Gastrocnemius medialis (tissue), 4 donors: ENCODE measurements at regions not wholly inside any gene's neighbourhood (a gene's known extent, or its start where the extent isn't known, plus 50 kb on each side); places are given as distances from the start of the nearest gene placed in this dataset.

Experiments
- ATAC-seq, 2 donors: fragments of 150-250 bp; one replicate each; pipeline ENCODE4 v1.9.1; 2016
- DNase-seq, 2 donors: peaks; one replicate each; pipeline ENCODE4 v3.0.0-alpha.2; 2019
- H3K27ac ChIP-seq, 4 donors: fragments of 200-600 bp; sonication (generic); 1 replicate in 1 of 4; 2 replicates in 3 of 4; pipeline ENCODE4 v1.5.1; 2016 to 2018; ENCODE audit warnings: mild to moderate bottlenecking in 2 of 4, moderate library complexity in 1 of 4
- H3K27me3 ChIP-seq, 3 donors: fragments of 200-600 bp; sonication (generic) in 2 of 3; 1 replicate in 1 of 3; 2 replicates in 2 of 3; pipeline versions ENCODE4 v1.5.1 to v1.6.0; 2016 to 2019; ENCODE audit warnings: mild to moderate bottlenecking in 1 of 3, moderate library complexity in 1 of 3
- H3K36me3 ChIP-seq, 2 donors: fragments of 200-600 bp; sonication (generic) in 1 of 2; one replicate each; pipeline ENCODE4 v1.5.1; 2017 to 2018
- H3K4me1 ChIP-seq, 2 donors: fragments of 200-600 bp; sonication (generic) in 1 of 2; one replicate each; pipeline ENCODE4 v1.5.1; 2016 to 2017; ENCODE audit warnings: mild to moderate bottlenecking in 2 of 2
- H3K4me3 ChIP-seq, 4 donors: fragments of 200-600 bp; sonication (generic) in 3 of 4; 1 replicate in 1 of 4; 2 replicates in 3 of 4; pipeline ENCODE4 v1.5.1; 2016 to 2019; ENCODE audit warnings: mild to moderate bottlenecking in 2 of 4
- H3K9me3 ChIP-seq, 3 donors: fragments of 200-600 bp; sonication (generic) in 2 of 3; 1 replicate in 1 of 3; 2 replicates in 2 of 3; pipeline ENCODE4 v1.5.1; 2016 to 2019
- CTCF ChIP-seq, 5 experiments: fragments of 450-650 bp in 3 of 5; fragments of 200-600 bp in 2 of 5; sonication (generic) in 2 of 5; IDR thresholded peaks in 4 of 5; conservative IDR thresholded peaks in 1 of 5; 1 replicate in 4 of 5; 2 replicates in 1 of 5; pipeline ENCODE4 v1.5.1; 2016 to 2019; ENCODE audit warnings: antibody characterized with exemption in 5 of 5, mild to moderate bottlenecking in 3 of 5, moderate library complexity in 3 of 5
- POLR2A ChIP-seq, 2 donors: fragments of 450-650 bp; IDR thresholded peaks; one replicate each; pipeline ENCODE4 v1.6.1; 2017; ENCODE audit warnings: antibody characterized with exemption in 2 of 2, mild to moderate bottlenecking in 2 of 2, moderate library complexity in 2 of 2
- in situ Hi-C, 4 donors: fragments of 200-750 bp; cut with MboI; loops; one replicate each; pipeline versions ENCODE4 v1.15.0 to v1.8.0; 2017; ENCODE audit warnings: low sequenced_read_pairs in 4 of 4
- intact Hi-C: fragments of 100-400 bp; cut with DNase I; formaldehyde crosslinking; loops from one replicate; pipeline ENCODE4 v1.15.1; 2023; ENCODE audit warnings: low total_unique reads

GRCh38 chr10:20521186-20521585, 375.9 kb downstream of the NEBL start:
- Histone ChIP-seq H3K4me3 (no peak overlapping the region), H3K9me3 (no peaks in the 10 kb centered on the region), H3K27ac (no peak overlapping the region), H3K27me3 (no peaks in the 10 kb centered on the region), H3K36me3 (no peaks in the 10 kb centered on the region), H3K4me1 (no peaks in the 10 kb centered on the region)
- DNase-seq (no peak), ATAC-seq (no peak)
- intact Hi-C loops, result no loop called here
- in situ Hi-C loops, result no loop called here
- TF ChIP-seq CTCF (IDR thresholded peaks at IDR 0.05 in 4 of 5, conservative IDR thresholded peaks at IDR 0.05 in 1 of 5) (no peak), POLR2A (IDR thresholded peaks at IDR 0.05) (no peak)

- intact Hi-C loops (no loop called here), in situ Hi-C loops (no loop called here)
- Histone ChIP-seq H3K27ac (no peak overlapping the region), H3K36me3 (no peaks in the 10 kb centered on the region), H3K4me1 (no peaks in the 10 kb centered on the region), H3K4me3 (no peak overlapping the region), H3K27me3 (no peaks in the 10 kb centered on the region), H3K9me3 (no peaks in the 10 kb centered on the region)
- TF ChIP-seq POLR2A (IDR thresholded peaks at IDR 0.05), result no peak
- DNase-seq, result no peak
- no peak for ATAC-seq
Observed at GRCh38 chr10:20515654-20516053, 381.5 kb downstream of the NEBL start.

- in situ Hi-C loops, result no loop called here
- no peaks in the 10 kb centered on the region for H3K36me3 ChIP-seq
- no peaks in the 10 kb centered on the region for H3K27me3 ChIP-seq
- DNase-seq, result no peak
- no peaks in the 10 kb centered on the region for H3K4me1 ChIP-seq
- H3K4me3 ChIP-seq, result no peak overlapping the region
- no peak for TF ChIP-seq POLR2A (IDR thresholded peaks at IDR 0.05)
- TF ChIP-seq CTCF (IDR thresholded peaks at IDR 0.05 in 4 of 5, conservative IDR thresholded peaks at IDR 0.05 in 1 of 5), result no peak
- H3K9me3 ChIP-seq, result no peaks in the 10 kb centered on the region
- H3K27ac ChIP-seq, result no peak overlapping the region
- no peak for ATAC-seq
- intact Hi-C loops, result no loop called here
Observed at GRCh38 chr10:20512631-20513030, 384.5 kb downstream of the NEBL start.

DNA sequence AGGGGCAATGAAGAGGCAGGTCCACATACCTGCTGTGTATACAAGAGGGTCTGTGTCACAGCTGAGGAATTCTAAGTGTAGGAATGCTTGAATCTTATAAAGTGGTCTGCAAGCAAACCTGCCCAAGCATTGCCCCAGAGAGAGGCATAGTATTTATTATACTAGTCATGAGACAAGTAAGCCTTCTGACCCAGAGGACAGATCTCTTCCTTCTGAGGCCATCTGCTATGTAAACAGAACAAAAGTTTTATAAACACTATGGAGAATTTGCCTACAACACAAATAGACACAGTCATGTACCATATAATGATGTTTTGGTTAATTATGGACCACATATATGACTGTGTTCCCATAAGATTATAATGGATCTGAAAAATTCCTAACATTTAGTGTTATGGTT, 388.2 kb downstream of the NEBL start:
- DNase-seq (no peak), ATAC-seq (no peak)
- TF ChIP-seq POLR2A (IDR thresholded peaks at IDR 0.05) (no peak), CTCF (IDR thresholded peaks at IDR 0.05 in 4 of 5, conservative IDR thresholded peaks at IDR 0.05 in 1 of 5) (no peak)
- H3K27me3 ChIP-seq, result no peaks in the 10 kb centered on the region
- no peaks in the 10 kb centered on the region for H3K9me3 ChIP-seq
- no peak overlapping the region for H3K4me3 ChIP-seq
- in situ Hi-C loops, result no loop called here
- intact Hi-C loops, result no loop called here
- no peaks in the 10 kb centered on the region for H3K36me3 ChIP-seq
- no peaks in the 10 kb centered on the region for H3K4me1 ChIP-seq
- no peak overlapping the region for H3K27ac ChIP-seq

DNA sequence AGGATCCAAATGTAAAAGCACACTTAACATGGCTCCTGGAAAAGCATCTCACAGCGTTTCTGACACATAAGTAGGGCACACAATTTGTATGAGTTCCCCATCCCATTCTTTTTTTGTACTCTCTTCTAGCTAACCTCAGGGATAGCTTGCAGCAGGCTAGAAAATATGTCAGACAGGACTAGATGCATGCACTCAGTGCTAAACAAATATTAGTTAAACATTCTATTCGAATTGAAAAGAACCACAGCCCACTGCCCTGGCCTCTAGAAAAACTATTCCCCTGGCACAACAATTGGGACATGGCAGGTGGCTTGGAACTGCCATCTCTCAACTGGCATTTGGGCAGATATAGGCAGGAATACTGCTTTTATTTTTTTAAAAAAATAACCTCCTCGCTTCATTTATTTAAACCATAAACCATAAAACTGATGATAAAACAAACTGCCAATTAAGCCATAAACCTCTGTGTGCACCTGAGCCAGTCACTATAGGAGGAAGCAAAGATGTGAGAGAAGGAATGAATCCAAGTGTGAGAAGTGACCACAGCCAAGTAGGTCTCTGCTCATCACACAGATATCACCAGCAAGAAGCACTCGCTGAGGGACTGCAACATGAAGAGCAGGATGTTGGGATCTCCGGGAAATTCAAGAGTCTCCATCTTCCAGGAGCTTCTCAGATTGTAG, 394.1 kb downstream of the NEBL start:
- ATAC-seq (no peak), DNase-seq (no peak)
- Histone ChIP-seq H3K27ac (no peak overlapping the region), H3K4me3 (no peak overlapping the region), H3K36me3 (no peaks in the 10 kb centered on the region), H3K27me3 (no peaks in the 10 kb centered on the region), H3K9me3 (no peaks in the 10 kb centered on the region), H3K4me1 (no peaks in the 10 kb centered on the region)
- in situ Hi-C loops, result no loop called here
- intact Hi-C loops, result no loop called here
- TF ChIP-seq CTCF (IDR thresholded peaks at IDR 0.05 in 4 of 5, conservative IDR thresholded peaks at IDR 0.05 in 1 of 5) (no peak), POLR2A (IDR thresholded peaks at IDR 0.05) (no peak)
